ENCODE measurements at regions not wholly inside any gene's neighbourhood (a gene's known extent, or its start where the extent isn't known, plus 50 kb on each side); places are given as distances from the start of the nearest gene placed in this dataset.

DNA sequence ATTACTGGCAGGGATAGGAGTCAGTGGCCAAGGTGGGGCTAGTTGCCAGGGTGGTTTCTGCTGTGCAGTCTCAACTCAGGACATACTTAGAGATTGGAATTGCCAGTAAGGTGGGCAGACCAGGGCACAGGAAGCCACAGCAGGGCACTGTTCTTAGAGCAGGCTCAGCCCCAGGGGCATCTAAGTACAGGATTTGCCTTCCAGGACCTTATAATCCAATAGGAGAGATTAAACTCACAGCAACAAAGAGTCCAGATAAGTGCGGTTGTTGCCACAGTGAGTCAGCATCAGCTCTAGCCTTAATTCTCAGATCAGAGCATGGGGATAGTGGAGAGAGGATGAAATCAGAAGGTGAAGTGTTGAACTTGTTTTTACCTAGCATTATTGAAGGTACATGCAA lies 265.8 kb upstream of the TRPC7 start:
- TF ChIP-seq POLR2A (IDR thresholded peaks at IDR 0.05; ENCODE audit: low read depth, low read length) (no peak), CTCF (IDR thresholded peaks at IDR 0.05 in 2 of 3, conservative IDR thresholded peaks at IDR 0.05 in 1 of 3; ENCODE audit: control insufficient read depth in 2 of 3, extremely low read depth in 1 of 3, insufficient read depth in 1 of 3, low read depth in 3 of 3, low read length in 3 of 3) (no peak), POU2F2 (IDR thresholded peaks at IDR 0.05; ENCODE audit: borderline replicate concordance, low read depth, low read length) (no peak), POLR2AphosphoS5 (IDR thresholded peaks at IDR 0.05; ENCODE audit: low read length) (no peak)

All from GM12878 (cell line).